GM12878 (cell line): ENCODE measurements at regions not wholly inside any gene's neighbourhood (a gene's known extent, or its start where the extent isn't known, plus 50 kb on each side); places are given as distances from the start of the nearest gene placed in this dataset.

Experiments
- CREB1 ChIP-seq: IDR thresholded peaks from 2 replicates; pipeline ENCODE4 v1.6.1; 2012; ENCODE audit warnings: low read depth, mild to moderate bottlenecking, inconsistent platforms
- POLR2AphosphoS2 ChIP-seq: IDR thresholded peaks from 2 replicates; pipeline ENCODE4 v1.6.1; 2011; ENCODE audit warnings: low read depth, mild to moderate bottlenecking, low read length, improper control_type of control experiment, moderate library complexity
- SP1 ChIP-seq: IDR thresholded peaks from one replicate; pipeline ENCODE4 v1.6.1; 2011; ENCODE audit warnings: low read depth, low read length

- TF ChIP-seq SP1 (no peak), CREB1 (no peak), POLR2AphosphoS2 (no peak)
Observed at GRCh38 chr2:138227195-138227594, 262.9 kb downstream of the HNMT start.
